Kidney (tissue), 13 donors: ENCODE measurements at regions not wholly inside any gene's neighbourhood (a gene's known extent, or its start where the extent isn't known, plus 50 kb on each side); places are given as distances from the start of the nearest gene placed in this dataset.

ENCODE experiments used
- DNase-seq, 5 donors: peaks; one replicate each; pipeline ENCODE4 v3.0.0-alpha.2; 2013 to 2020
- FAIRE-seq: peaks from 2 replicates; lab custom pipeline; 2012; peaks lifted over from hg19 to GRCh38; lab: Jason Lieb, UNC
- H3K27ac ChIP-seq, 2 donors: one replicate each; pipeline ENCODE4 v1.7.0; 2013; ENCODE audit warnings: low read depth in 2 of 2, low read length in 2 of 2, inconsistent platforms in 1 of 2
- H3K27me3 ChIP-seq: one replicate; pipeline ENCODE4 v1.7.1; 2013; ENCODE audit warnings: low read length, inconsistent platforms; ENCODE audit not compliant: control insufficient read depth, insufficient read depth
- H3K36me3 ChIP-seq, 3 donors: one replicate each; pipeline versions ENCODE4 v1.7.0 to v1.7.1; 2013; ENCODE audit warnings: low read length in 3 of 3, control low read depth in 1 of 3, inconsistent platforms in 1 of 3; ENCODE audit not compliant: insufficient read depth in 3 of 3, control insufficient read depth in 2 of 3
- H3K4me1 ChIP-seq, 3 donors: one replicate each; pipeline versions ENCODE4 v1.7.0 to v1.7.1; 2013; ENCODE audit warnings: low read length in 3 of 3, inconsistent platforms in 1 of 3, low read depth in 1 of 3; ENCODE audit not compliant: control insufficient read depth in 2 of 3, insufficient read depth in 2 of 3
- H3K4me3 ChIP-seq, 3 donors: one replicate each; pipeline versions ENCODE4 v1.7.0 to v1.8.1; 2013; ENCODE audit warnings: low read length in 3 of 3, control low read depth in 1 of 3, inconsistent platforms in 1 of 3
- H3K9ac ChIP-seq, 3 donors: one replicate each; pipeline versions ENCODE4 v1.7.0 to v1.7.1; 2013; ENCODE audit warnings: low read length in 3 of 3, control low read depth in 1 of 3, inconsistent platforms in 1 of 3
- H3K9me3 ChIP-seq, 3 donors: one replicate each; pipeline versions ENCODE4 v1.7.0 to v1.7.1; 2013; ENCODE audit warnings: low read length in 3 of 3, control low read depth in 1 of 3, inconsistent platforms in 1 of 3; ENCODE audit not compliant: control insufficient read depth in 2 of 3, insufficient read depth in 1 of 3
- CTCF ChIP-seq: IDR thresholded peaks from 3 replicates; pipeline ENCODE4 v1.5.1; 2012; ENCODE audit warnings: mild to moderate bottlenecking, moderate library complexity, borderline replicate concordance; ENCODE audit not compliant: insufficient read depth; ENCODE audit errors: extremely low read depth
- intact Hi-C: fragments of 100-400 bp; cut with DNase I; formaldehyde crosslinking; loops from one replicate; pipeline ENCODE4 v1.11.1; 2022
- donor health status: control.
- donor health status: control.
- donor health status: control.
- donor health status: control.
- donor health status: control.
- donor health status: DM: yes; HTN: yes; CAD: no.
- donor health status: Normal renal cell carcinoma (clear cell type).

GRCh38 chr4:20493761-20494353 is 206.4 kb upstream of the PACRGL start:
- no peak overlapping the region for H3K27ac ChIP-seq
- no peak for DNase-seq
- TF ChIP-seq CTCF: no peak
- no peak for FAIRE-seq
- H3K27me3 ChIP-seq: no peaks in the 10 kb centered on the region
- no peak overlapping the region for H3K4me3 ChIP-seq
- H3K36me3 ChIP-seq: no peaks in the 10 kb centered on the region
- no peaks in the 10 kb centered on the region for H3K4me1 ChIP-seq
- intact Hi-C loops: no loop called here
- H3K9me3 ChIP-seq: no peaks in the 10 kb centered on the region
- H3K9ac ChIP-seq: no peak overlapping the region

DNA sequence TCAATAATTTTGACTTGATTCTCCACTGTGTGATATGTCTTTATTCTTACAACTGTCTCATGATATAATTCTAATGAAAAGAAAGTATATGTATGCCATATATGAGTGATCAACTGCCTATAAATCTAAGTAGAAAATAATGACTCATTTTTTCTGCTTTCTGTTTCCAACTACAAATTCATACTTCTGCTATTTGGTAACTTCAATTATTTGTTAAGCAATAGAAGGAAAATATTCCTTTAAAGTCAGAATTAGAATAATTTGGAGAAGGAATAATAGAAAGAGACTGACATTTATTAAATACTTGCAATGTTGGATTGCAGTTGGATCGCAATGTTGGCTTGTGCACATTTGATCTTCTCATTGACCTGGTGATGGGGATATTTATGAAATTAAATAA is 204.2 kb upstream of the PACRGL start:
- H3K9ac ChIP-seq: no peak overlapping the region
- H3K4me1 ChIP-seq: no peaks in the 10 kb centered on the region
- H3K36me3 ChIP-seq: no peaks in the 10 kb centered on the region
- intact Hi-C loops: no loop called here
- H3K27ac ChIP-seq: no peak overlapping the region
- no peaks in the 10 kb centered on the region for H3K9me3 ChIP-seq
- FAIRE-seq (no peak), DNase-seq (no peak)
- no peaks in the 10 kb centered on the region for H3K27me3 ChIP-seq
- no peak overlapping the region for H3K4me3 ChIP-seq
- no peak for TF ChIP-seq CTCF

DNA sequence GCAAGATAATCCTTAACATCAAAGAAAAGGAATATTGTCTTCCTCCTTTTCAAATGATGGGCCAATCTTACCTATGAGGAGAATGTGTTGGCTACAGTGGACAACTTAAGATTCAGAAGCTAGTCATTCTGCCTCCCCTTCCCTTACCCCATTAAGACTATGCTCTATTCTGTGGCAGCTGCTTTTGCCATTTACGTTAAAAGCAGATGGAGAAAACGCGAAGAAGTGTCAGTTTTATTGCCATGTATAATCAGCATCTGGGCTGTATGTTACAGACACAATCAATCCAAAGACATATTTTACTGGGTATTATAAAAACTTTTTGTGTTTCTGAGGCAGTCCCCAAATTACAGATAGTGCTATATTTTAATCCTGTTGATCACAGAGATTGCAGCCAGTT is 196.1 kb upstream of the PACRGL start:
- no peaks in the 10 kb centered on the region for H3K4me1 ChIP-seq
- FAIRE-seq: no peak
- H3K9me3 ChIP-seq: no peaks in the 10 kb centered on the region
- no peaks in the 10 kb centered on the region for H3K27me3 ChIP-seq
- no peaks in the 10 kb centered on the region for H3K36me3 ChIP-seq
- intact Hi-C loops: no loop called here
- H3K4me3 ChIP-seq: no peak overlapping the region
- no peak overlapping the region for H3K9ac ChIP-seq
- DNase-seq: peak in 2 of 5 donors; percentile 5 to 8
- no peak for TF ChIP-seq CTCF
- no peak overlapping the region for H3K27ac ChIP-seq

DNA sequence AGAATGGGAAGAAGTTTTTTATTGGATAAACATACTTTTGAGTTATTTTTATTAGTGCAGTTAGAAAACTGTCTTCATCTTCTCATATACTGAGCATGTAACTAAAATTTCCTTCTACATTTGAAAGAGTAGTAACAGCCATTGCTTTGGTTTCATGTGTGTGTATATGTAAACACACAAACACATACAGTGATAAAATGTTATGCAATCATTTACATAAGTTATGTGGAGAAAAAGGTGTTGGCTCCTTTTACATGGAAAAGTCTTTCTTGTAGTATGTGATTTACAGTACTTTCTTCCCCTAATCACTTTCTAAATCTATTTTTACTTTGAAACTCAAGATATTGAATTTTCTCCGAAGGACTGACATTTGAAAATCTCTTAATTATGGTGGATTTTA is 194.3 kb upstream of the PACRGL start:
- Histone ChIP-seq H3K9ac (no peak overlapping the region), H3K9me3 (no peaks in the 10 kb centered on the region), H3K27ac (no peak overlapping the region), H3K36me3 (no peaks in the 10 kb centered on the region), H3K27me3 (no peaks in the 10 kb centered on the region), H3K4me3 (no peak overlapping the region), H3K4me1 (no peaks in the 10 kb centered on the region)
- no peak for TF ChIP-seq CTCF
- FAIRE-seq: no peak
- no peak for DNase-seq
- intact Hi-C loops: no loop called here
